Stomach (tissue), 4 donors: ENCODE measurements at regions not wholly inside any gene's neighbourhood (a gene's known extent, or its start where the extent isn't known, plus 50 kb on each side); places are given as distances from the start of the nearest gene placed in this dataset.

ENCODE experiments used
- POLR2AphosphoS5 ChIP-seq, 3 donors: sonication (generic); formaldehyde crosslinking; IDR thresholded peaks; one replicate each; pipeline ENCODE4 v1.6.1; 2016; ENCODE audit warnings: antibody characterized with exemption in 3 of 3
- TF ChIP-seq, protein P1 (sequence below), 7 experiments: fragments of 450-650 bp in 4 of 7; fragments of 200-600 bp in 3 of 7; sonication (generic) in 3 of 7; IDR thresholded peaks; one replicate each; pipeline ENCODE4 v1.5.1; 2016 to 2019; ENCODE audit warnings: antibody characterized with exemption in 7 of 7, control low read depth in 2 of 7, mild to moderate bottlenecking in 1 of 7

DNA sequence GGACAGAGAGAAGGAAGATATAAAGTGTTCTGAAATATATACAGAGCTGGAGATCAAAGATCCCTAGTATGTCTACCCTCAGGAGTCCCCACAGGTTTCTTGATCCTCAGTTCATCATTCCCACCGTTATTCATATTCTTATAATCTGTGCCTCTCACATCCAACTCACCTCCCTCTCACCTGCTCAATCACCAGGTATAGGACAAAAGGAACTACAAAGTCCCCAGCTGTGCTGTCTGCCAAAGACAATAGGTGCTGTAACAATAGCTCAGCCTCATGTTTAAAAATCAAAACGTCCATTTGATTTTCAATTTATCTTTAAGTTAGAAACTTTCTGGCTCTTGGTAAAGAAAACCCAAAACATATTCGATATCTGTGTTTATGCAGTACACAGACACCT lies 121.1 kb upstream of the PKN2 start:
- no peak for TF ChIP-seq POLR2AphosphoS5 (IDR thresholded peaks at IDR 0.05)
- TF ChIP-seq, protein P1, sequence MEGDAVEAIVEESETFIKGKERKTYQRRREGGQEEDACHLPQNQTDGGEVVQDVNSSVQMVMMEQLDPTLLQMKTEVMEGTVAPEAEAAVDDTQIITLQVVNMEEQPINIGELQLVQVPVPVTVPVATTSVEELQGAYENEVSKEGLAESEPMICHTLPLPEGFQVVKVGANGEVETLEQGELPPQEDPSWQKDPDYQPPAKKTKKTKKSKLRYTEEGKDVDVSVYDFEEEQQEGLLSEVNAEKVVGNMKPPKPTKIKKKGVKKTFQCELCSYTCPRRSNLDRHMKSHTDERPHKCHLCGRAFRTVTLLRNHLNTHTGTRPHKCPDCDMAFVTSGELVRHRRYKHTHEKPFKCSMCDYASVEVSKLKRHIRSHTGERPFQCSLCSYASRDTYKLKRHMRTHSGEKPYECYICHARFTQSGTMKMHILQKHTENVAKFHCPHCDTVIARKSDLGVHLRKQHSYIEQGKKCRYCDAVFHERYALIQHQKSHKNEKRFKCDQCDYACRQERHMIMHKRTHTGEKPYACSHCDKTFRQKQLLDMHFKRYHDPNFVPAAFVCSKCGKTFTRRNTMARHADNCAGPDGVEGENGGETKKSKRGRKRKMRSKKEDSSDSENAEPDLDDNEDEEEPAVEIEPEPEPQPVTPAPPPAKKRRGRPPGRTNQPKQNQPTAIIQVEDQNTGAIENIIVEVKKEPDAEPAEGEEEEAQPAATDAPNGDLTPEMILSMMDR (IDR thresholded peaks at IDR 0.05), result no peak
